Fibroblast of lung (primary cell): ENCODE measurements at regions not wholly inside any gene's neighbourhood (a gene's known extent, or its start where the extent isn't known, plus 50 kb on each side); places are given as distances from the start of the nearest gene placed in this dataset.
"Not testable (repeated sequence)": the region's sequence is repeated elsewhere in the genome, so short reads cannot be mapped to it uniquely, and the experiment has no call there.

Experiments
- DNase-seq, 2 donors: peaks; one replicate each; pipeline versions ENCODE4 v3.0.0 to v3.0.0-alpha.2; 2010; ENCODE audit warnings: low read depth in 2 of 2
- H2AFZ ChIP-seq: 2 replicates; pipeline ENCODE4 v1.5.1; 2012; ENCODE audit warnings: low read length, control low read depth, inconsistent platforms
- H3K27ac ChIP-seq: 2 replicates; pipeline ENCODE4 v1.5.1; 2011; ENCODE audit warnings: low read length, control low read depth; ENCODE audit not compliant: insufficient read depth
- H3K27me3 ChIP-seq: 2 replicates; pipeline ENCODE4 v1.5.1; 2011; ENCODE audit warnings: mild to moderate bottlenecking, low read length; ENCODE audit not compliant: control insufficient read depth, insufficient read depth
- H3K36me3 ChIP-seq: 2 replicates; pipeline ENCODE4 v1.5.1; 2011; ENCODE audit warnings: low read length; ENCODE audit not compliant: control insufficient read depth, insufficient read depth
- H3K4me1 ChIP-seq: 2 replicates; pipeline ENCODE4 v1.5.1; 2011; ENCODE audit warnings: low read length; ENCODE audit not compliant: control insufficient read depth, insufficient read depth; ENCODE audit errors: extremely low read depth
- H3K4me2 ChIP-seq: 2 replicates; pipeline ENCODE4 v1.5.1; 2011; ENCODE audit warnings: low read length, control low read depth; ENCODE audit not compliant: insufficient read depth; ENCODE audit errors: extremely low read depth
- H3K4me3 ChIP-seq, 4 experiments: fragments of 200-600 bp in 1 of 4; sonication (generic) in 1 of 4; replicated peaks in 1 of 4; 2 replicates each; pipeline ENCODE4 v1.5.1; 2011 to 2016; ENCODE audit warnings: low read length in 4 of 4, low read depth in 3 of 4, mild to moderate bottlenecking in 3 of 4, control low read depth in 2 of 4, inconsistent platforms in 1 of 4, mixed read lengths in 1 of 4; ENCODE audit not compliant: insufficient read depth in 1 of 4; ENCODE audit errors: control extremely low read depth in 1 of 4
- H3K79me2 ChIP-seq: 2 replicates; pipeline ENCODE4 v1.5.1; 2012; ENCODE audit warnings: mild to moderate bottlenecking, low read length, inconsistent platforms; ENCODE audit not compliant: control insufficient read depth, insufficient read depth
- H3K9ac ChIP-seq: 2 replicates; pipeline ENCODE4 v1.5.1; 2011; ENCODE audit warnings: mild to moderate bottlenecking, low read length, control low read depth; ENCODE audit not compliant: insufficient read depth
- H3K9me3 ChIP-seq: 2 replicates; pipeline ENCODE4 v1.5.1; 2012; ENCODE audit warnings: low read depth, low read length; ENCODE audit not compliant: control insufficient read depth, insufficient read depth
- H4K20me1 ChIP-seq: 2 replicates; pipeline ENCODE4 v1.5.1; 2011; ENCODE audit warnings: low read length; ENCODE audit not compliant: control insufficient read depth, insufficient read depth; ENCODE audit errors: extremely low read depth
- EZH2 ChIP-seq: IDR thresholded peaks from 2 replicates; pipeline ENCODE4 v1.5.1; 2012; ENCODE audit warnings: low read length, control low read depth, mild to moderate bottlenecking; ENCODE audit errors: missing control alignments
- TF ChIP-seq, protein P1 (sequence below), 2 donors: IDR thresholded peaks in 1 of 2; conservative IDR thresholded peaks in 1 of 2; 1 replicate in 1 of 2; 2 replicates in 1 of 2; pipeline ENCODE4 v1.5.1; 2011 to 2012; ENCODE audit warnings: low read length in 2 of 2, control low read depth in 1 of 2, inconsistent platforms in 1 of 2, low read depth in 1 of 2, mild to moderate bottlenecking in 1 of 2

DNA sequence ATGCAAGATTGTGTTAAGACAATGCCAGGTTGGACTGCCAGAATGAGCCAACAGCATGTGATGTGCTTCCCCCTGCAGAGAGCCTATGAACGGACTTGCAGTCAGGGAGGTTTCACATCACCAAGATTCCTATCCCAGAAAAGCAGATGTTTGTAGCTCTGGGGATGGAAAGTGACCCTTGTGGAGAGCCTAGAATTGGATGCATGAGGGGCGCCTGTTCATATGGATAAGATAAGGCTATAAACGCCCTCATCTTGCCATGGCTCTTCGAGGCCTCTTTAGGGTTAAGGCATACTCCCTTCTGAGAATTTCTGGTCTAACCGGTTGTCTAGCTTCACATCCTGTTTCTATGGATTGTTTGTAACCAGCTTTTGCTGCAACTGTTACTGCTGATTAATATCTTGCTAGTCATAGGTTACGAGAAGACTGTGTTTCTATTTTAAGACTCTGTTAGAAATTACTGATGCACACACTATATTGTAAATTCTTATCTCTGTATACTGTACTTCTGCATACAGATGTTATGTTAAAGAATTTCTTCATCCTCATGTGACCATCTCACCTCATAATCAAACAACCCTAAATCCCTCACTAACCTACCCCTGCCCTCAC, 295.8 kb downstream of the PTGER3 start:
- not testable (repeated sequence) for H3K4me2 ChIP-seq, H3K27ac ChIP-seq, H3K27me3 ChIP-seq, H3K36me3 ChIP-seq, H3K4me1 ChIP-seq, H4K20me1 ChIP-seq, H3K9ac ChIP-seq, DNase-seq, H2AFZ ChIP-seq, H3K4me3 ChIP-seq, H3K9me3 ChIP-seq, H3K79me2 ChIP-seq

DNA sequence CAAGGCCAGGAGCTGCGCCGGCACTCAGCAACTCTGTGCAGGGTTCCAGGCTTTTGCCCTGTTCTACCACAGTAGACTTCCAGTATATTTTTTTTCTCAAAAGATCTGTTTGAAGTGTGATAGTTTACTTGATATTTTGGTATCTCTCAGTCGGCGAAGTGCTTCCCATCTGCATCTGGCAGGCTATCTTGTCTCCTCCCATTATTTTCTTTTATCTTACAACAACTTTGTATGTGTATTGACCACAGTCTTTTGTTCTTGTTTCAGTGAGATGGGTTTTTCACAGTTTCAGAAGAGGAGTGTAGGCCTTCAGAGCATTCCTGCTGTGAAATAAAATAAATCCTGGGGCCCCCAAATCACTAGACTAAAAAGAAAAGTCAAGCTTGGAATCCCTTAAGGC, 292.9 kb downstream of the PTGER3 start:
- Histone ChIP-seq H3K4me2 (no peak overlapping the region), H3K4me1 (no peaks in the 10 kb centered on the region), H4K20me1 (no peaks in the 10 kb centered on the region), H3K27ac (no peak overlapping the region), H3K27me3 (no peaks in the 10 kb centered on the region), H3K36me3 (no peaks in the 10 kb centered on the region), H3K4me3 (no peak overlapping the region), H3K9ac (no peak overlapping the region), H2AFZ (no peak overlapping the region), H3K9me3 (no peaks in the 10 kb centered on the region), H3K79me2 (no peaks in the 10 kb centered on the region)
- DNase-seq, result no peak
- TF ChIP-seq, protein P1, sequence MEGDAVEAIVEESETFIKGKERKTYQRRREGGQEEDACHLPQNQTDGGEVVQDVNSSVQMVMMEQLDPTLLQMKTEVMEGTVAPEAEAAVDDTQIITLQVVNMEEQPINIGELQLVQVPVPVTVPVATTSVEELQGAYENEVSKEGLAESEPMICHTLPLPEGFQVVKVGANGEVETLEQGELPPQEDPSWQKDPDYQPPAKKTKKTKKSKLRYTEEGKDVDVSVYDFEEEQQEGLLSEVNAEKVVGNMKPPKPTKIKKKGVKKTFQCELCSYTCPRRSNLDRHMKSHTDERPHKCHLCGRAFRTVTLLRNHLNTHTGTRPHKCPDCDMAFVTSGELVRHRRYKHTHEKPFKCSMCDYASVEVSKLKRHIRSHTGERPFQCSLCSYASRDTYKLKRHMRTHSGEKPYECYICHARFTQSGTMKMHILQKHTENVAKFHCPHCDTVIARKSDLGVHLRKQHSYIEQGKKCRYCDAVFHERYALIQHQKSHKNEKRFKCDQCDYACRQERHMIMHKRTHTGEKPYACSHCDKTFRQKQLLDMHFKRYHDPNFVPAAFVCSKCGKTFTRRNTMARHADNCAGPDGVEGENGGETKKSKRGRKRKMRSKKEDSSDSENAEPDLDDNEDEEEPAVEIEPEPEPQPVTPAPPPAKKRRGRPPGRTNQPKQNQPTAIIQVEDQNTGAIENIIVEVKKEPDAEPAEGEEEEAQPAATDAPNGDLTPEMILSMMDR (conservative IDR thresholded peaks at IDR 0.05 in 1 of 2, IDR thresholded peaks at IDR 0.05 in 1 of 2; ENCODE audit: low read depth in 1 of 2, low read length in 2 of 2), result no peak
- TF ChIP-seq EZH2, result no peak

DNA sequence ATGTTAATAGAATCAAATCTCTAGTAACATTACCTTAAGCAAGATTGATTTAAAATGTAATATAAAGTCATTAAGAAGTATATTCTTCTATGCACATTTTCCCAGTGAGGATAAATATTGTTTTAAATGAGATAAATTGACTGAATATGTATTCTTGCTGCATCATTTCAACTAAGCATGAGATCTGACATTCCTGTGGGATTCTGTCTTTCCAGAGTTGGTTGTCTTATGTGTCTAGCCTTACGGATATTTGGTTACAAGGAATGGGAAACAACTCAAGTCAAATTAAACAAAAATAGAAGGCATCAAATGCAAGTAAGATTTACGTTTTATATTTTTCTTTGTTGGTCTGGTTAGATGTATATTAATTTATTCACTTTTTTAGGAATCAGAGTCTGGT, 287.5 kb downstream of the PTGER3 start:
- Histone ChIP-seq H3K27ac (no peak overlapping the region), H3K4me3 (no peak overlapping the region), H3K4me2 (no peak overlapping the region), H2AFZ (no peak overlapping the region), H3K36me3 (no peaks in the 10 kb centered on the region), H3K4me1 (no peaks in the 10 kb centered on the region), H3K9me3 (no peaks in the 10 kb centered on the region), H3K27me3 (no peaks in the 10 kb centered on the region), H3K9ac (no peak overlapping the region), H4K20me1 (no peaks in the 10 kb centered on the region), H3K79me2 (no peaks in the 10 kb centered on the region)
- no peak for DNase-seq
- TF ChIP-seq, protein P1 (conservative IDR thresholded peaks at IDR 0.05 in 1 of 2, IDR thresholded peaks at IDR 0.05 in 1 of 2; ENCODE audit: low read depth in 1 of 2, low read length in 2 of 2), result no peak
- no peak for TF ChIP-seq EZH2
